HG03060 (cell line): ENCODE measurements at regions not wholly inside any gene's neighbourhood (a gene's known extent, or its start where the extent isn't known, plus 50 kb on each side); places are given as distances from the start of the nearest gene placed in this dataset.

Source experiments
- ATAC-seq: cut with Tn5 transposase; IDR thresholded peaks from one replicate; pipeline ENCODE4 v1.9.1; 2021; ENCODE audit warnings: low read depth, moderate number of reproducible peaks; ENCODE audit not compliant: unreplicated experiment

- no peak for ATAC-seq
These were observed 210.9 kb upstream of the CST7 start for GRCh38 chr20:24738058-24738775.

- ATAC-seq: no peak
These were observed 210.0 kb upstream of the CST7 start for GRCh38 chr20:24738981-24739633.

- no peak for ATAC-seq
These were observed 209.3 kb upstream of the CST7 start for GRCh38 chr20:24739746-24740145.

GRCh38 chr20:24741493-24742072 is 207.5 kb upstream of the CST7 start:
- ATAC-seq: no peak

- no peak for ATAC-seq
These were observed 206.6 kb upstream of the CST7 start for GRCh38 chr20:24742436-24742835.

- ATAC-seq: no peak
These were observed 206.1 kb upstream of the CST7 start for GRCh38 chr20:24742989-24743388.

GRCh38 chr20:24743641-24744040 is 205.4 kb upstream of the CST7 start:
- ATAC-seq: no peak

- ATAC-seq: no peak
These were observed 204.3 kb upstream of the CST7 start for GRCh38 chr20:24744747-24745146.

GRCh38 chr20:24745206-24745605 is 203.9 kb upstream of the CST7 start:
- ATAC-seq: no peak

GRCh38 chr20:24745617-24746350 is 203.3 kb upstream of the CST7 start:
- no peak for ATAC-seq

GRCh38 chr20:24746351-24746685 is 202.8 kb upstream of the CST7 start:
- no peak for ATAC-seq

- no peak for ATAC-seq
These were observed 201.9 kb upstream of the CST7 start for GRCh38 chr20:24747010-24747712.

- ATAC-seq: no peak
These were observed 201.0 kb upstream of the CST7 start for GRCh38 chr20:24747881-24748595.

- ATAC-seq: no peak
These were observed 197.5 kb upstream of the CST7 start for GRCh38 chr20:24751551-24751950.

- ATAC-seq: no peak
These were observed 196.5 kb upstream of the CST7 start for GRCh38 chr20:24752612-24753011.

GRCh38 chr20:24753130-24753529 is 195.9 kb upstream of the CST7 start:
- no peak for ATAC-seq

GRCh38 chr20:24754691-24755090 is 194.4 kb upstream of the CST7 start:
- no peak for ATAC-seq

- ATAC-seq: no peak
These were observed 193.6 kb upstream of the CST7 start for GRCh38 chr20:24755411-24755922.

GRCh38 chr20:24756292-24757025 is 192.6 kb upstream of the CST7 start:
- no peak for ATAC-seq
